ENCODE measurements at regions not wholly inside any gene's neighbourhood (a gene's known extent, or its start where the extent isn't known, plus 50 kb on each side); places are given as distances from the start of the nearest gene placed in this dataset.

- TF ChIP-seq, protein P1, sequence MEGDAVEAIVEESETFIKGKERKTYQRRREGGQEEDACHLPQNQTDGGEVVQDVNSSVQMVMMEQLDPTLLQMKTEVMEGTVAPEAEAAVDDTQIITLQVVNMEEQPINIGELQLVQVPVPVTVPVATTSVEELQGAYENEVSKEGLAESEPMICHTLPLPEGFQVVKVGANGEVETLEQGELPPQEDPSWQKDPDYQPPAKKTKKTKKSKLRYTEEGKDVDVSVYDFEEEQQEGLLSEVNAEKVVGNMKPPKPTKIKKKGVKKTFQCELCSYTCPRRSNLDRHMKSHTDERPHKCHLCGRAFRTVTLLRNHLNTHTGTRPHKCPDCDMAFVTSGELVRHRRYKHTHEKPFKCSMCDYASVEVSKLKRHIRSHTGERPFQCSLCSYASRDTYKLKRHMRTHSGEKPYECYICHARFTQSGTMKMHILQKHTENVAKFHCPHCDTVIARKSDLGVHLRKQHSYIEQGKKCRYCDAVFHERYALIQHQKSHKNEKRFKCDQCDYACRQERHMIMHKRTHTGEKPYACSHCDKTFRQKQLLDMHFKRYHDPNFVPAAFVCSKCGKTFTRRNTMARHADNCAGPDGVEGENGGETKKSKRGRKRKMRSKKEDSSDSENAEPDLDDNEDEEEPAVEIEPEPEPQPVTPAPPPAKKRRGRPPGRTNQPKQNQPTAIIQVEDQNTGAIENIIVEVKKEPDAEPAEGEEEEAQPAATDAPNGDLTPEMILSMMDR (IDR thresholded peaks at IDR 0.05), result no peak
- TF ChIP-seq POLR2A (IDR thresholded peaks at IDR 0.05), result no peak
These were observed 129.4 kb downstream of the OLFM1 start for GRCh38 chr9:135216791-135217441.

Data from right lobe of liver (tissue), 4 donors.